Stomach smooth muscle (tissue), 2 donors: ENCODE measurements at regions not wholly inside any gene's neighbourhood (a gene's known extent, or its start where the extent isn't known, plus 50 kb on each side); places are given as distances from the start of the nearest gene placed in this dataset.

Experiments
- H3K27ac ChIP-seq: one replicate; pipeline ENCODE4 v1.7.0; 2013; ENCODE audit warnings: mild to moderate bottlenecking, low read length, inconsistent platforms
- H3K27me3 ChIP-seq, 2 donors: one replicate each; pipeline ENCODE4 v1.7.0; 2013; ENCODE audit warnings: low read length in 2 of 2; ENCODE audit not compliant: insufficient read depth in 2 of 2, control insufficient read depth in 1 of 2
- H3K36me3 ChIP-seq, 2 donors: one replicate each; pipeline ENCODE4 v1.7.0; 2013; ENCODE audit warnings: low read length in 2 of 2; ENCODE audit not compliant: control insufficient read depth in 2 of 2, insufficient read depth in 2 of 2
- H3K4me1 ChIP-seq: one replicate; pipeline ENCODE4 v1.7.0; 2013; ENCODE audit warnings: low read length; ENCODE audit not compliant: control insufficient read depth, insufficient read depth
- H3K4me3 ChIP-seq, 2 donors: one replicate each; pipeline ENCODE4 v1.7.0; 2013; ENCODE audit warnings: low read length in 2 of 2
- H3K9ac ChIP-seq, 2 donors: one replicate each; pipeline ENCODE4 v1.7.0; 2013; ENCODE audit warnings: low read length in 2 of 2, mild to moderate bottlenecking in 1 of 2
- H3K9me3 ChIP-seq, 2 donors: one replicate each; pipeline ENCODE4 v1.7.0; 2013; ENCODE audit warnings: low read length in 2 of 2; ENCODE audit not compliant: control insufficient read depth in 2 of 2
- donor health status: healthy.
- donor health status: Pancreatic carcinoma.

DNA sequence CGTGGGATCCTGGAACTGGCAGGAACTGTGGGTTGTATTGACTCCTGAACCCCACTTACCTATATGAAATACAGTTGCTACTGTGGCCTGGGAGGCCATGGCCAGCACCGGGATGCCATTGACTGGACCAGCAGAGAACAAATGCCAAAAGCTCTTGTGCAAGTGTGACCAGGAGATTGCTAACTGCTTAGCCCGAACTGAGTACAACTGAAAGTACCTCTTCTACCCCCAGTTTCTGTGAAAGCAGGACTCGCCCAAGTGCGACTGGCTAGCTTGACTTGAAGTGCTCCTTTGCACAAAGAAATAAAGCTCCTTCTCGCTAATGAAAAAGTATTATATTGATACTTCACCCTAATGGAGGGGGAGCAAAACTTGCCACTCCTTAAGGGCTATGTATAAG is 101.3 kb upstream of the ATP11B start:
- Histone ChIP-seq H3K27me3 (peaks cover 0 to 2% of the 10 kb centered on the region in 2 donors), H3K4me3 (no peak overlapping the region), H3K9me3 (no peaks in the 10 kb centered on the region)

DNA sequence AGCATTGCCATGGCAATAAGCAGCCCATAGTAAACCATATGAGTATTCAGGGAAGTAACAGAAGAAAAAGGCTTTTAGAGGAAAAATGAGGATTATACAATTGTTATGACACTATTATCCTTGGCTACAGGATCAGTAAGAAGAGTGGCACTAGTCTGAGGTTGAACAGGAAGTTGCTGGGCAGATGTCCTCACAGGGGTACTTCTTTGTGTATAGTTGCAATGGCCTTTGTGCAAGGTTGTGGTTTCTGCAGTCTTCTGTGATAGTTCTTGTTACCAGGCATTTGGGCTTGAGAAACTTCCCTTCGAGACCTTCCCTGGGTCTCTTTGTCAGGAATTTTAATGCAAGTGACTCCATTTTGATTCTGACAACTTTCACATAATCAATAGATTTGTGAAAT is 100.6 kb upstream of the ATP11B start:
- Histone ChIP-seq H3K9ac (no peak overlapping the region), H3K27ac (no peak overlapping the region), H3K4me1 (no peaks in the 10 kb centered on the region), H3K36me3 (no peaks in the 10 kb centered on the region), H3K27me3 (peaks cover 0 to 2% of the 10 kb centered on the region in 2 donors), H3K9me3 (no peaks in the 10 kb centered on the region), H3K4me3 (no peak overlapping the region)

More for the DNA sequence above, 101.3 kb upstream of the ATP11B start:
- no peak overlapping the region for H3K27ac ChIP-seq
- no peaks in the 10 kb centered on the region for H3K4me1 ChIP-seq
- no peaks in the 10 kb centered on the region for H3K36me3 ChIP-seq
- no peak overlapping the region for H3K9ac ChIP-seq

DNA sequence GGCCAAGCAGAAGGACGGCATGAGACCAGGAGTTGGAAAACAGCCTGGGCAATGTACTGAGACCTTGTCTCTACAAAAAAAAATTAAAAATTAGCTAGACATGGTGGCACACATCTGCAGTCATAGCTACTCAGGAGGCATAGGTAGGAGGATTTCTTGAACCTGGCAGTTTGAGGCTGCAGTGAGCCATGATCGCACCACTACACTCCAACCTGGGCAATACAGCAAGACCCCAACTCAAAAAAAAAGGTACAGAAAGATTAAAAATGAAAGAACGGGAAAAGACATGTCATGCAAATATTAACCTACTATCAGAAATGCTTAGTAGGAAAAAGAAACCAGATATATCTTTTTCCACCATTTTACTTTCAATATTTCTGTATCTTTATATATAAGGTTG is 99.6 kb upstream of the ATP11B start:
- Histone ChIP-seq H3K36me3 (no peaks in the 10 kb centered on the region), H3K4me3 (no peak overlapping the region), H3K9ac (no peak overlapping the region), H3K27ac (no peak overlapping the region), H3K27me3 (no peaks in the 10 kb centered on the region), H3K9me3 (no peaks in the 10 kb centered on the region), H3K4me1 (no peaks in the 10 kb centered on the region)

- Histone ChIP-seq H3K27ac (no peak overlapping the region), H3K4me1 (no peaks in the 10 kb centered on the region), H3K9ac (no peak overlapping the region), H3K4me3 (no peak overlapping the region), H3K27me3 (no peaks in the 10 kb centered on the region), H3K36me3 (no peaks in the 10 kb centered on the region), H3K9me3 (no peaks in the 10 kb centered on the region)
Measured at GRCh38 chr3:182696916-182697315, 96.4 kb upstream of the ATP11B start.

DNA sequence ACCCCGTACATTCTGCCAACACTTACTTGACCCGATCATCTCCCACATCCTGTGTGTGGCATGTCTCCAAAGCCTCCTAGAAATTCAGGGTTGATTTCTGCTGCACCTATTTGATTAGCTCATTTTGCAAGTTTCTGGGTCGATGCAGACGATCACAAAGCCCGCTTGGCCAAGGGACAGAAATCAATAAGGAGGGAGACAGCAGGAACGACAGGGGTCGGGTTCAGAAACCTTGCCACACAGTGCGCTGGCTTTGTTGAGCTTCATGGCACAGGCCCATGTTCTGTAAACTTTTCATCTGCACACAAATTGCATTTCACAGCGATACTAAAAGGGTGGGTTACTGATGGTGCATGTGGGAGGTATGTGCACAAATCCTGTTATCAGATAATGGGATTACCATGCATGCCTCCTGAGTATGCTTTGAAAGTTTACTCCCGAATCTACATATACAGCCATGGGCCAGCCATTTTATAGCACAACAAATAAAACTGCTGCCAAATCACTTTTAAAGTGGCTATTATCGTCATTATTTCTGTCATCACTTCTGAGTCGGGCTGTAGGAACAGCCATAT is 95.9 kb upstream of the ATP11B start:
- Histone ChIP-seq H3K27ac (no peak overlapping the region), H3K4me3 (no peak overlapping the region), H3K9ac (no peak overlapping the region), H3K4me1 (no peaks in the 10 kb centered on the region), H3K27me3 (no peaks in the 10 kb centered on the region), H3K9me3 (no peaks in the 10 kb centered on the region), H3K36me3 (no peaks in the 10 kb centered on the region)

GRCh38 chr3:182698078-182698477 is 95.2 kb upstream of the ATP11B start:
- Histone ChIP-seq H3K27ac (no peak overlapping the region), H3K9ac (no peak overlapping the region), H3K36me3 (no peaks in the 10 kb centered on the region), H3K4me3 (no peak overlapping the region), H3K9me3 (no peaks in the 10 kb centered on the region), H3K4me1 (no peaks in the 10 kb centered on the region), H3K27me3 (no peaks in the 10 kb centered on the region)

- Histone ChIP-seq H3K9ac (no peak overlapping the region), H3K27me3 (no peaks in the 10 kb centered on the region), H3K4me1 (no peaks in the 10 kb centered on the region), H3K36me3 (no peaks in the 10 kb centered on the region), H3K4me3 (no peak overlapping the region), H3K27ac (no peak overlapping the region), H3K9me3 (no peaks in the 10 kb centered on the region)
Measured at GRCh38 chr3:182699550-182700170, 93.6 kb upstream of the ATP11B start.

DNA sequence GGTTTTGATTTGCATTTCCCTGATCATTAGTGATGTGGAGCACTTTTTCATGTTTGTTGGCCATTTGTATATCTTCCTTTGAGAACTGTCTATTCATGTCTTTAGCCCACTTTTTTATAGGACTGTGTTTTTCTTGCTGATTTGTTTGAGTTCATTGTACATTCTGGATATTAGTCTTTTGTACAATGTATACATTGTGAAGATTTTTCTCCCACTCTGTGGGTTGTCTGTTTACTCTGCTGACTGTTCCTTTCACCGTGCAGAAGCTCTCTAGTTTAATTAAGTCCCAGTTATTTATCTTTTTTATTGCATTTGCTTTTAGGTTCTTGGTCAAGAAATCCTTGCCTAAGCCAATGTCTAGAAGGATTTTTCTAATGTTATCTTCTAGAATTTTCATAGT is 91.1 kb upstream of the ATP11B start:
- H3K27me3 ChIP-seq, result peaks cover 0 to 3% of the 10 kb centered on the region in 2 donors
- no peak overlapping the region for H3K27ac ChIP-seq
- no peak overlapping the region for H3K9ac ChIP-seq
- H3K4me3 ChIP-seq, result no peak overlapping the region
- H3K4me1 ChIP-seq, result no peaks in the 10 kb centered on the region
- H3K9me3 ChIP-seq, result no peaks in the 10 kb centered on the region
- no peaks in the 10 kb centered on the region for H3K36me3 ChIP-seq

GRCh38 chr3:182703233-182703632 is 90.1 kb upstream of the ATP11B start:
- H3K9me3 ChIP-seq, result no peaks in the 10 kb centered on the region
- no peak overlapping the region for H3K27ac ChIP-seq
- H3K9ac ChIP-seq, result no peak overlapping the region
- H3K4me1 ChIP-seq, result no peaks in the 10 kb centered on the region
- no peaks in the 10 kb centered on the region for H3K36me3 ChIP-seq
- H3K4me3 ChIP-seq, result no peak overlapping the region
- H3K27me3 ChIP-seq, result peaks cover 0 to 3% of the 10 kb centered on the region in 2 donors

- Histone ChIP-seq H3K4me1 (no peaks in the 10 kb centered on the region), H3K36me3 (no peaks in the 10 kb centered on the region), H3K9ac (no peak overlapping the region), H3K4me3 (no peak overlapping the region), H3K27me3 (peaks cover 0 to 3% of the 10 kb centered on the region in 2 donors), H3K27ac (no peak overlapping the region), H3K9me3 (no peaks in the 10 kb centered on the region)
Measured at GRCh38 chr3:182704926-182705325, 88.4 kb upstream of the ATP11B start.

GRCh38 chr3:182708810-182709209 is 84.5 kb upstream of the ATP11B start:
- Histone ChIP-seq H3K36me3 (no peaks in the 10 kb centered on the region), H3K27me3 (peaks cover 0 to 3% of the 10 kb centered on the region in 2 donors), H3K4me3 (no peak overlapping the region), H3K27ac (no peak overlapping the region), H3K9me3 (no peaks in the 10 kb centered on the region), H3K9ac (no peak overlapping the region), H3K4me1 (no peaks in the 10 kb centered on the region)
